CD14-positive monocyte (primary cell): ENCODE measurements at regions not wholly inside any gene's neighbourhood (a gene's known extent, or its start where the extent isn't known, plus 50 kb on each side); places are given as distances from the start of the nearest gene placed in this dataset.

Experiments used
- DNase-seq, 3 donors: peaks; one replicate each; pipeline ENCODE4 v3.0.0-alpha.2; 2011 to 2022
- H2AFZ ChIP-seq: 2 replicates; pipeline ENCODE4 v1.6.0; 2012; ENCODE audit warnings: mild to moderate bottlenecking, low read depth, low read length, inconsistent platforms; ENCODE audit not compliant: insufficient read depth, poor library complexity, severe bottlenecking
- H3K27ac ChIP-seq, 2 donors: 1 replicate in 1 of 2; 2 replicates in 1 of 2; pipeline ENCODE4 v1.5.1; 2012 to 2013; ENCODE audit warnings: low read length in 2 of 2, control low read depth in 1 of 2, inconsistent platforms in 1 of 2, low read depth in 1 of 2, mild to moderate bottlenecking in 1 of 2
- H3K27me3 ChIP-seq, 2 donors: one replicate each; pipeline versions ENCODE4 v1.6.0 to v1.6.1; 2011 to 2013; ENCODE audit warnings: low read length in 2 of 2; ENCODE audit not compliant: control insufficient read depth in 2 of 2, insufficient read depth in 2 of 2
- H3K36me3 ChIP-seq, 2 donors: replicated peaks in 1 of 2; 1 replicate in 1 of 2; 2 replicates in 1 of 2; pipeline versions ENCODE4 v1.5.1 to v1.6.1; 2012 to 2013; ENCODE audit warnings: low read length in 2 of 2, control low read depth in 1 of 2, inconsistent platforms in 1 of 2, mild to moderate bottlenecking in 1 of 2; ENCODE audit not compliant: insufficient read depth in 2 of 2, control insufficient read depth in 1 of 2
- H3K4me1 ChIP-seq, 2 donors: 1 replicate in 1 of 2; 2 replicates in 1 of 2; pipeline versions ENCODE4 v1.5.1 to v1.6.1; 2012 to 2013; ENCODE audit warnings: low read length in 2 of 2, control low read depth in 1 of 2, inconsistent platforms in 1 of 2, mild to moderate bottlenecking in 1 of 2, moderate library complexity in 1 of 2; ENCODE audit not compliant: insufficient read depth in 2 of 2, control insufficient read depth in 1 of 2
- H3K4me2 ChIP-seq: replicated peaks from 2 replicates; pipeline ENCODE3; 2012; ENCODE audit warnings: low read length, moderate library complexity, mild to moderate bottlenecking; ENCODE audit not compliant: poor library complexity, severe bottlenecking; ENCODE audit errors: extremely low read depth
- H3K4me3 ChIP-seq, 3 experiments: fragments of 200-600 bp in 1 of 3; sonication (generic) in 1 of 3; replicated peaks in 1 of 3; 1 replicate in 2 of 3; 2 replicates in 1 of 3; pipeline ENCODE4 v1.5.1; 2011 to 2013; ENCODE audit warnings: low read length in 3 of 3, mild to moderate bottlenecking in 3 of 3, control low read depth in 2 of 3, low read depth in 2 of 3, inconsistent platforms in 1 of 3, moderate library complexity in 1 of 3
- H3K79me2 ChIP-seq: 2 replicates; pipeline ENCODE4 v1.6.0; 2012; ENCODE audit warnings: mild to moderate bottlenecking, control low read depth, inconsistent platforms, low read length, moderate library complexity; ENCODE audit not compliant: insufficient read depth
- H3K9ac ChIP-seq: 2 replicates; pipeline ENCODE4 v1.6.0; 2017; ENCODE audit warnings: low read length, mild to moderate bottlenecking; ENCODE audit not compliant: insufficient read depth, poor library complexity, severe bottlenecking
- H3K9me3 ChIP-seq, 2 donors: replicated peaks in 1 of 2; 1 replicate in 1 of 2; 2 replicates in 1 of 2; pipeline versions ENCODE4 v1.5.1 to v1.6.1; 2012 to 2013; ENCODE audit warnings: low read length in 2 of 2, control low read depth in 1 of 2; ENCODE audit not compliant: control insufficient read depth in 1 of 2, insufficient read depth in 1 of 2
- H4K20me1 ChIP-seq: 2 replicates; pipeline ENCODE4 v1.6.0; 2012; ENCODE audit warnings: mild to moderate bottlenecking, low read length, control low read depth, moderate library complexity; ENCODE audit not compliant: insufficient read depth
- H3K27ac Mint-ChIP-seq, 7 donors: one replicate each; pipeline ENCODE4 v1.8.0; 2020; ENCODE audit warnings: mild to moderate bottlenecking in 7 of 7, mixed read lengths in 7 of 7, moderate library complexity in 6 of 7, inconsistent platforms in 2 of 7
- H3K27me3 Mint-ChIP-seq, 3 donors: one replicate each; pipeline ENCODE4 v1.8.0; 2021 to 2022; ENCODE audit warnings: low read depth in 3 of 3, mild to moderate bottlenecking in 3 of 3, mixed read lengths in 3 of 3, moderate library complexity in 3 of 3, inconsistent platforms in 1 of 3
- H3K36me3 Mint-ChIP-seq, 2 donors: one replicate each; pipeline ENCODE4 v1.8.0; 2020; ENCODE audit warnings: mixed read lengths in 2 of 2, inconsistent platforms in 1 of 2, mild to moderate bottlenecking in 1 of 2
- H3K4me1 Mint-ChIP-seq: one replicate; pipeline ENCODE4 v1.8.0; 2020; ENCODE audit warnings: mild to moderate bottlenecking, mixed read lengths
- H3K4me3 Mint-ChIP-seq, 2 donors: one replicate each; pipeline ENCODE4 v1.8.0; 2020; ENCODE audit warnings: mild to moderate bottlenecking in 2 of 2, mixed read lengths in 2 of 2, moderate library complexity in 1 of 2
- H3K9me3 Mint-ChIP-seq, 7 donors: one replicate each; pipeline ENCODE4 v1.8.0; 2020 to 2022; ENCODE audit warnings: mixed read lengths in 7 of 7, mild to moderate bottlenecking in 6 of 7, moderate library complexity in 6 of 7, inconsistent platforms in 2 of 7
- WGBS: methylation state at CpG from one replicate; pipeline ENCODE4 v1.1.5; 2013; ENCODE audit warnings: missing lambda C conversion rate; ENCODE audit not compliant: insufficient coverage; 5-methylcytosine and 5-hydroxymethylcytosine counted together
- intact Hi-C, 2 donors: fragments of 100-400 bp; cut with micrococcal nuclease; formaldehyde crosslinking; loops; one replicate each; pipeline versions ENCODE4 v1.15.0 to v1.15.1; 2023
- TF ChIP-seq, protein P1 (sequence below): fragments of 200-600 bp; IDR thresholded peaks from one replicate; pipeline ENCODE4 v1.8.0; 2022; ENCODE audit warnings: antibody characterized with exemption, mild to moderate bottlenecking

- WGBS, result 84% methylated on average over 3 of the region's 6 CpGs
- H3K4me3 Mint-ChIP-seq, result no peak overlapping the region
- Histone ChIP-seq H3K9me3 (peaks cover under 1 to 3% of the 10 kb centered on the region in 2 donors), H3K27me3 (no peaks in the 10 kb centered on the region), H3K36me3 (no peaks in the 10 kb centered on the region), H3K4me1 (no peaks in the 10 kb centered on the region), H3K4me2 (no peak overlapping the region), H3K4me3 (no peak overlapping the region), H2AFZ (no peak overlapping the region), H3K9ac (no peak overlapping the region), H3K27ac (no peak overlapping the region), H3K79me2 (no peaks in the 10 kb centered on the region), H4K20me1 (no peaks in the 10 kb centered on the region)
- no peaks in the 10 kb centered on the region for H3K36me3 Mint-ChIP-seq
- no peaks in the 10 kb centered on the region for H3K4me1 Mint-ChIP-seq
- no peak for DNase-seq
- TF ChIP-seq, protein P1, sequence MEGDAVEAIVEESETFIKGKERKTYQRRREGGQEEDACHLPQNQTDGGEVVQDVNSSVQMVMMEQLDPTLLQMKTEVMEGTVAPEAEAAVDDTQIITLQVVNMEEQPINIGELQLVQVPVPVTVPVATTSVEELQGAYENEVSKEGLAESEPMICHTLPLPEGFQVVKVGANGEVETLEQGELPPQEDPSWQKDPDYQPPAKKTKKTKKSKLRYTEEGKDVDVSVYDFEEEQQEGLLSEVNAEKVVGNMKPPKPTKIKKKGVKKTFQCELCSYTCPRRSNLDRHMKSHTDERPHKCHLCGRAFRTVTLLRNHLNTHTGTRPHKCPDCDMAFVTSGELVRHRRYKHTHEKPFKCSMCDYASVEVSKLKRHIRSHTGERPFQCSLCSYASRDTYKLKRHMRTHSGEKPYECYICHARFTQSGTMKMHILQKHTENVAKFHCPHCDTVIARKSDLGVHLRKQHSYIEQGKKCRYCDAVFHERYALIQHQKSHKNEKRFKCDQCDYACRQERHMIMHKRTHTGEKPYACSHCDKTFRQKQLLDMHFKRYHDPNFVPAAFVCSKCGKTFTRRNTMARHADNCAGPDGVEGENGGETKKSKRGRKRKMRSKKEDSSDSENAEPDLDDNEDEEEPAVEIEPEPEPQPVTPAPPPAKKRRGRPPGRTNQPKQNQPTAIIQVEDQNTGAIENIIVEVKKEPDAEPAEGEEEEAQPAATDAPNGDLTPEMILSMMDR, result no peak
- peaks cover 0 to 13% (median 2%) of the 10 kb centered on the region in 7 donors for H3K9me3 Mint-ChIP-seq
- no peak overlapping the region for H3K27ac Mint-ChIP-seq
- intact Hi-C loops, result no loop called here
- peaks cover 0 to 2% (median 0%) of the 10 kb centered on the region in 3 donors for H3K27me3 Mint-ChIP-seq
Measured at GRCh38 chr5:4050203-4050602, 454.6 kb downstream of the IRX1 start.

GRCh38 chr5:4053136-4053535 is 457.5 kb downstream of the IRX1 start:
- no peaks in the 10 kb centered on the region for H3K4me1 ChIP-seq
- no peaks in the 10 kb centered on the region for H4K20me1 ChIP-seq
- no peaks in the 10 kb centered on the region for H3K36me3 ChIP-seq
- no peak overlapping the region for H3K4me2 ChIP-seq
- no peak overlapping the region for H3K9ac ChIP-seq
- no peak overlapping the region for H3K27ac ChIP-seq
- no peak overlapping the region for H2AFZ ChIP-seq
- TF ChIP-seq, protein P1, result no peak
- H3K27me3 ChIP-seq, result no peaks in the 10 kb centered on the region
- H3K27ac Mint-ChIP-seq, result peak overlapping the region in 1 of 7 donors; percentile 53
- no peaks in the 10 kb centered on the region for H3K36me3 Mint-ChIP-seq
- H3K9me3 ChIP-seq, result no peaks in the 10 kb centered on the region
- H3K4me3 Mint-ChIP-seq, result no peak overlapping the region
- 100% methylated on average over 1 of the region's 4 CpGs for WGBS
- no peak overlapping the region for H3K4me3 ChIP-seq
- H3K79me2 ChIP-seq, result no peaks in the 10 kb centered on the region
- intact Hi-C loops, result no loop called here
- no peaks in the 10 kb centered on the region for H3K4me1 Mint-ChIP-seq
- H3K27me3 Mint-ChIP-seq, result peaks cover 0 to 2% (median 0%) of the 10 kb centered on the region in 3 donors
- DNase-seq, result no peak
- peaks cover 0 to 13% (median 4%) of the 10 kb centered on the region in 7 donors for H3K9me3 Mint-ChIP-seq
